ENCODE measurements at regions not wholly inside any gene's neighbourhood (a gene's known extent, or its start where the extent isn't known, plus 50 kb on each side); places are given as distances from the start of the nearest gene placed in this dataset.
"Not testable (repeated sequence)": the region's sequence is repeated elsewhere in the genome, so short reads cannot be mapped to it uniquely, and the experiment has no call there.

- not testable (repeated sequence) for TF ChIP-seq POLR2AphosphoS5 (IDR thresholded peaks at IDR 0.05; ENCODE audit: borderline replicate concordance, low read depth, low read length); EZH2 (IDR thresholded peaks at IDR 0.05)
Observed at GRCh38 chr22:22300511-22300910, 55.9 kb downstream of the VPREB1 start.

All from SK-N-MC (cell line).